ENCODE measurements at regions not wholly inside any gene's neighbourhood (a gene's known extent, or its start where the extent isn't known, plus 50 kb on each side); places are given as distances from the start of the nearest gene placed in this dataset.

DNA sequence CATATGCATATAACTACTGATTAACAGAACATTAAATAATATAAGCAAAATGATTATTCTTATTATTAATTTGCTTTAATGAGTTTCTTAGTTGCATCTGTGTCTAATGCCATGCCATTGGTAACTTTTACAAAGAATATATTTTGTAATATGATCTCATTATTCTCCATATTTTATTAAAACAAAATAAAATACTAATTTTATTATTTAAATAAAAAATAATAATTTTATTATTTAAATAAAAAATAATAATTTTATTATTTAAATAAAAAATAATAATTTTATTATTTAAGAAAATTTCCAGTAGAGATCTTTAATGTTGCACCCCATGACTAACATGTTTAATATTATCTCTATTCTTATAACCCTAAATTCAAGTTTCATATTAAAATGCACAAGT is 771.1 kb downstream of the NR2F2 start:
- TF ChIP-seq REST (tag by site-specific recombination; IDR thresholded peaks at IDR 0.05) (no peak), CTCF (tag by site-specific recombination; IDR thresholded peaks at IDR 0.05) (no peak), ZNF530 (tag by site-specific recombination; IDR thresholded peaks at IDR 0.05; ENCODE audit: low read depth) (no peak), ZNF830 (tag by site-specific recombination; IDR thresholded peaks at IDR 0.05; ENCODE audit: low read depth) (no peak), YY1 (tag by site-specific recombination; IDR thresholded peaks at IDR 0.05) (no peak), ZSCAN30 (tag by site-specific recombination; IDR thresholded peaks at IDR 0.05) (no peak), TCF7L2 (IDR thresholded peaks at IDR 0.05; ENCODE audit: borderline replicate concordance, low read depth, low read length) (no peak), ZBTB21 (tag by site-specific recombination; IDR thresholded peaks at IDR 0.05) (no peak), SETDB1 (IDR thresholded peaks at IDR 0.05; ENCODE audit: insufficient read length, low read length) (no peak), MYNN (tag by site-specific recombination; IDR thresholded peaks at IDR 0.05; ENCODE audit: borderline replicate concordance) (no peak), ZNF423 (tag by site-specific recombination; IDR thresholded peaks at IDR 0.05) (no peak), ZNF549 (tag by site-specific recombination; IDR thresholded peaks at IDR 0.05) (no peak)
- TF ChIP-seq, protein P1, sequence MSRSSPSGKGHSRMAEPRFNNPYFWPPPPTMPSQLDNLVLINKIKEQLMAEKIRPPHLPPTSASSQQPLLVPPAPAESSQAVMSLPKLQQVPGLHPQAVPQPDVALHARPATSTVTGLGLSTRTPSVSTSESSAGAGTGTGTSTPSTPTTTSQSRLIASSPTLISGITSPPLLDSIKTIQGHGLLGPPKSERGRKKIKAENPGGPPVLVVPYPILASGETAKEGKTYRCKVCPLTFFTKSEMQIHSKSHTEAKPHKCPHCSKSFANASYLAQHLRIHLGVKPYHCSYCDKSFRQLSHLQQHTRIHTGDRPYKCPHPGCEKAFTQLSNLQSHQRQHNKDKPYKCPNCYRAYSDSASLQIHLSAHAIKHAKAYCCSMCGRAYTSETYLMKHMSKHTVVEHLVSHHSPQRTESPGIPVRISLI (tag by site-specific recombination; IDR thresholded peaks at IDR 0.05) = no peak

Measured in HEK293 (cell line).